Testis (tissue), 2 donors: ENCODE measurements at regions not wholly inside any gene's neighbourhood (a gene's known extent, or its start where the extent isn't known, plus 50 kb on each side); places are given as distances from the start of the nearest gene placed in this dataset.

Experiments
- DNase-seq: peaks from one replicate; pipeline ENCODE4 v3.0.0-alpha.2; 2019
- H3K27ac ChIP-seq, 2 donors: fragments of 200-600 bp; sonication (generic); one replicate each; pipeline ENCODE4 v1.5.1; 2019
- H3K27me3 ChIP-seq: fragments of 200-600 bp; sonication (generic); one replicate; pipeline ENCODE4 v1.5.1; 2019
- H3K36me3 ChIP-seq: fragments of 200-600 bp; sonication (generic); one replicate; pipeline ENCODE4 v1.5.1; 2017; ENCODE audit warnings: low read depth; ENCODE audit errors: missing control alignments
- H3K4me1 ChIP-seq: fragments of 200-600 bp; sonication (generic); one replicate; pipeline ENCODE4 v1.5.1; 2019
- H3K4me3 ChIP-seq, 2 donors: fragments of 200-600 bp; sonication (generic); one replicate each; pipeline ENCODE4 v1.5.1; 2017 to 2019
- H3K9me3 ChIP-seq: fragments of 200-600 bp; sonication (generic); one replicate; pipeline ENCODE4 v1.5.1; 2017
- CTCF ChIP-seq, 3 experiments: fragments of 450-650 bp in 2 of 3; fragments of 200-600 bp in 1 of 3; sonication (generic) in 1 of 3; IDR thresholded peaks; one replicate each; pipeline ENCODE4 v1.5.1; 2016 to 2019; ENCODE audit warnings: antibody characterized with exemption in 3 of 3, mild to moderate bottlenecking in 2 of 3, moderate library complexity in 1 of 3
- POLR2A ChIP-seq: fragments of 450-650 bp; IDR thresholded peaks from one replicate; pipeline ENCODE4 v1.6.1; 2017; ENCODE audit warnings: antibody characterized with exemption, mild to moderate bottlenecking, moderate library complexity
- WGBS, 2 donors: methylation state at CpG; one replicate each; pipeline ENCODE4 v1.1.5; 2018; 5-methylcytosine and 5-hydroxymethylcytosine counted together
- intact Hi-C: fragments of 100-400 bp; cut with DNase I; formaldehyde crosslinking; loops from one replicate; pipeline ENCODE4 v1.15.1; 2023; ENCODE audit warnings: low total_unique reads

DNA sequence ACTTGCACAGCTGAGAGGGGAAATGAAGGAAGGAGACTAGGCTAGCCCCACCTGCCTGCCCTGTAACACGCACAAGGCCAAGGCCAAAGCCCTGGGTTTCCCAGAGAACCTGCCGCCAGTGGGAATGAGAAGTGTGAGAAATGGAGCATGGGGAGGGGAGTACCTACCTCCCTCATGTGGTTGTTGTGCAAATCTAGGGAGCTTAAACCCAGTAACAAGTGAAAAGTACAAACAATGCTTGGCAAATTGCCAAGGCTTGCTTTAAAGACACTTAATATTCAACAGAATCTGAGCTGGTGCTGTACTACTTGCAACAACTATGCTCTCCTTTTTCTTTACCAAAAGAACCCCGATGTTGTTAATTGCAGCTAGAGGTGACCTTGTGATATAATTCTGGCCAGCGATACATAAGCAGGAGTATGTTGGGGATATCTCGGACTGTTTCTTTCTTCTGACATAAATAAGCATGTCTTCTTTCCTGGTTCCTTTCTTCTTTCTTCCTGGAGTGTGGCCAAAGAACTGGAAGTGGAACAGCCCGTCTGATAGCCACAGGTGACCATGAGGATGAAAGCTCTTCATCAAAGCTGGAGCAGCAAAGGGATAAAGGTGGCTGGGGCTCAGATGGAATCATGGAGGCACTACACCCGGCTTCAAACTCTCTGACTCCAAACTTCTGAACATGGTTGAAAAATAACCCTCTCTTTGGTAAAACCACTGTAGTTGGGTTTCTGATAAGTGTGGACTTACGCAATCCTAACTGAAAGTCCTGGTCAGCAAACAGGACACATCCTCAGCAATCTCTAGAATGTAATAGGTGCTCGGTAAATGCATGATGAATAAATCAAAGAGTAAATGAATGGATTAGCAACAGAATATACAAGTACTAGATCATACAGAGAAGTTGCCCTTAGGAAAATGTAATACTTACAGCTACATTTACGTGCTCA lies 207.9 kb downstream of the NUAK1 start:
- WGBS, 2 donors = 69 to 70% methylated on average over 10 of the region's 10 CpGs
- intact Hi-C loops = no loop called here
- H3K4me3 ChIP-seq = no peak overlapping the region
- no peak overlapping the region for H3K27ac ChIP-seq
- H3K36me3 ChIP-seq = no peaks in the 10 kb centered on the region
- DNase-seq = no peak
- no peaks in the 10 kb centered on the region for H3K27me3 ChIP-seq
- TF ChIP-seq CTCF (IDR thresholded peaks at IDR 0.05) = no peak
- TF ChIP-seq POLR2A = no peak
- peaks cover 6% of the 10 kb centered on the region for H3K4me1 ChIP-seq
- no peaks in the 10 kb centered on the region for H3K9me3 ChIP-seq

DNA sequence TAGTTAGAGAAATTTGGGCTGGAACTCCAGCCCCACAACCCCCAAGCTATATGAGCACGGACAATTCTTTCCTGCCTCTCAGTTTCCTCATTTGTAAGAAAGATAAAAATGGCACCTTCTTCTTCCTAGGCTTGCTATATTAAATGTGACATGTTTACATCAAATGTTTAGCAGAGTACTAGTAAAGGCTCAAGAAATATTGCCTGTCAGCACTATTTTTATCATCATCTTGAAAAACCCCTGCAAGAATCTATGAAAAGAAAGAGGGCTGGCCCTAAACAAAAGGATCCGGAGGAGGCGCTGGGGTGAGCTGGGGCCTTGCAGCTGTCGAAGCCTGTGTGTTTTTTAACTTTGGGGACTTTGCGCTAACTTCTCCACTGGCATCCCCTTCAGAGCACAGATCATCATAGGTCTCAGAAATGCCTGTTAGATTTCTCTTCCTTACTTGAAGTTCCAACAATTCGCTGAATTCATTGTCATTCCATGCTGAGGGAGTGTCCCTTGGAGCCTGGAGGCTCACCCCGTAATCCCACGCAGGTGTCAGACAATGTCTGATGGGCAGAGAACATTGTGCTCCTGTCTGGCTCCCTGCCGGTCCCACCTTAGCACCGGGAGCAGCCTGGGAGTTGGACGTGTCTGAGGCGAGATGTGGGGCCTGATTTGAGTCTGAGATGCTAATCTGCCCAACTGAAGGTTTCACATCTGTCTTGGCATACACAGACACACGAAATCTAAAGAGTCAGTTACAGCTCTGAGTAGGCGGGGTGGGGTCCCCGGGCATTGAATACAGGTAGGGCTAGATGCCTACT lies 206.8 kb downstream of the NUAK1 start:
- TF ChIP-seq CTCF (IDR thresholded peaks at IDR 0.05) (no peak), POLR2A (no peak)
- intact Hi-C loops = no loop called here
- no peaks in the 10 kb centered on the region for H3K36me3 ChIP-seq
- no peak for DNase-seq
- no peaks in the 10 kb centered on the region for H3K27me3 ChIP-seq
- H3K27ac ChIP-seq = no peak overlapping the region
- no peaks in the 10 kb centered on the region for H3K9me3 ChIP-seq
- H3K4me1 ChIP-seq = peaks cover 6% of the 10 kb centered on the region
- 86 to 87% methylated on average over 15 of the region's 15 CpGs for WGBS, 2 donors
- no peak overlapping the region for H3K4me3 ChIP-seq

DNA sequence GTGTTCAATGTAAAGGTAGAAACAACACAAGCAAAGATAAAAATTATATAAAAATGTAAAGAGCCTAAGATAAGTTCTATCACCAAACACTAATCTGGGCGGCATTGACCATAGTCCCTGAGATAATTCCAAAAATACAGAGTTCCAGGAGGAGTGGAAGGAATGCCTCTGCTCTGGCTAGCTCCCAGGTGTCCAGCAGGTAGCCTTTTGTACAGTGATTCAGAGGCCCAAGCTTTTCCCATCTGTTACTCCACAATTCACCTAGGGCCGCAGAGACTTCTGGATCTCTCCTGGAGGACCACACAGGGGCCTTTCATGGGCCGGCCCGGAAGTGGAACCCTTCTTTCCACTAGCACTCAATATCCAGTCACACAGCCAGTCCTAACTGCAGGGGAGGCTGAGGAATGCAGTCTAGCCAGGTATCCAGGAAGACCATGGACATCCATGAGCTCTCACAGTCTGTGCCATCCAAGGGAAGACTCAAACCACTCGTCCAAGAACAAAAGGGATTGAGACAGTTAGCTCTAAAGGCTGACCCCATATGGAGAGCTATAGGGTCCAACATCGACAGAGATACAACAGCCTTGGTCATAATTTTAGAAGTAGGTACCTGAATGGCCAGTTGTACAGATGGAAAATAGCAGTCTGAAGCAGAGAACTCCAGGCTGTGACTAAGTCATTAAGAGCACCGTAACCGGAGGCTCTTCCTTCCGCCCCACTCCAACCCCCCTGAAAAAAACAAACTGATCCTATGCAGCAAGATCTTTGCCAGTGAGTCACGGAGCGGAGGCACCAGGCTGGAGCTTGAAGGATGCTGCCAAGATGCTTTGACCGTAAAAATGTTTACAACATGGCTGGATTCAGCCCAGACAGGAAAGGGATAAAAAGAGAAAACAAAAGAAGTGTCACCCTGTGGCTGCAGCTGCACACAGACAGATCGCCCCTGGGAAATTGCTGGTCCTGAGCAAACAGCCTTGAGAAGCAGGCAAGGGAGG lies 204.8 kb downstream of the NUAK1 start:
- Histone ChIP-seq H3K27ac (no peak overlapping the region), H3K4me1 (peaks cover 6% of the 10 kb centered on the region), H3K9me3 (no peaks in the 10 kb centered on the region), H3K36me3 (no peaks in the 10 kb centered on the region), H3K4me3 (no peak overlapping the region), H3K27me3 (no peaks in the 10 kb centered on the region)
- 75 to 80% methylated on average over 13 of the region's 13 CpGs for WGBS, 2 donors
- TF ChIP-seq POLR2A = no peak
- TF ChIP-seq CTCF (IDR thresholded peaks at IDR 0.05) = no peak
- no peak for DNase-seq
- intact Hi-C loops = no loop called here

DNA sequence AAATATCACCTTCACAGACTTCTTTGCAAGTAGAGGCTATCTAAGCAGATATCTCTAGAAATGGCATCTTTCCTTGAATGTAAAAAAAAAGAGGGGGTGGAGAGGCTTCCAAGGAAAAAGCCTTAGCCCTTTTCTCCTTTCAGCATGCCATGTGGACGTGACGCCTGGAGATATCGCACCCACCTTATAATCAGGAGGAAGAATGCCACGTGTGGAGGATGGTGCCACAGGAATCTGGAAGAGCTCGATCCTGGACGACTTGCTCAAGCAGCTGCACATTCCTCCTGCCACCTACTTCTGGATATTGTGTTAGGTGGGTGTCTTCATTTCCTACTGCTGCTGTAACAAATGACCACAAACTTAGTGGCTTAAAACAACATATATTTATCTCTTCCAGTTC lies 203.6 kb downstream of the NUAK1 start:
- intact Hi-C loops = no loop called here
- TF ChIP-seq POLR2A = no peak
- TF ChIP-seq CTCF (IDR thresholded peaks at IDR 0.05) = no peak
- 74 to 77% methylated on average over 6 of the region's 6 CpGs for WGBS, 2 donors
- Histone ChIP-seq H3K27ac (no peak overlapping the region), H3K4me3 (no peak overlapping the region), H3K4me1 (peaks cover 6% of the 10 kb centered on the region), H3K36me3 (no peaks in the 10 kb centered on the region), H3K27me3 (no peaks in the 10 kb centered on the region), H3K9me3 (no peaks in the 10 kb centered on the region)
- DNase-seq = no peak
